Right atrium auricular region (tissue), 2 donors: ENCODE measurements at regions not wholly inside any gene's neighbourhood (a gene's known extent, or its start where the extent isn't known, plus 50 kb on each side); places are given as distances from the start of the nearest gene placed in this dataset.
A peak's percentile ranks its signal among the peaks of the same experiment; 100 is the strongest.

Source experiments
- DNase-seq: peaks from one replicate; pipeline ENCODE4 v3.0.0-alpha.2; 2019; ENCODE audit warnings: low spot score
- H3K27ac ChIP-seq, 2 donors: fragments of 200-600 bp; sonication (generic); 1 replicate in 1 of 2; 2 replicates in 1 of 2; pipeline ENCODE4 v1.5.1; 2016 to 2019
- H3K27me3 ChIP-seq, 2 donors: fragments of 200-600 bp; sonication (generic); one replicate each; pipeline versions ENCODE4 v1.5.1 to v1.6.0; 2017 to 2019
- H3K36me3 ChIP-seq: fragments of 200-600 bp; sonication (generic); one replicate; pipeline ENCODE4 v1.5.1; 2016
- H3K4me1 ChIP-seq, 2 donors: fragments of 200-600 bp; sonication (generic); one replicate each; pipeline versions ENCODE4 v1.5.1 to v1.6.0; 2017 to 2019
- H3K4me3 ChIP-seq, 2 donors: fragments of 200-600 bp; sonication (generic); 1 replicate in 1 of 2; 2 replicates in 1 of 2; pipeline ENCODE4 v1.5.1; 2017 to 2019; ENCODE audit warnings: mild to moderate bottlenecking in 1 of 2, moderate library complexity in 1 of 2
- H3K9me3 ChIP-seq, 2 donors: fragments of 200-600 bp; sonication (generic); one replicate each; pipeline ENCODE4 v1.5.1; 2019
- CTCF ChIP-seq, 2 donors: fragments of 200-600 bp; sonication (generic); IDR thresholded peaks; one replicate each; pipeline ENCODE4 v1.5.1; 2019; ENCODE audit warnings: antibody characterized with exemption in 2 of 2

- Histone ChIP-seq H3K27me3 (no peaks in the 10 kb centered on the region), H3K9me3 (no peaks in the 10 kb centered on the region), H3K27ac (no peak overlapping the region), H3K4me3 (no peak overlapping the region), H3K36me3 (no peaks in the 10 kb centered on the region), H3K4me1 (peaks cover 0 to 17% of the 10 kb centered on the region in 2 donors)
- DNase-seq: no peak
- no peak for TF ChIP-seq CTCF (IDR thresholded peaks at IDR 0.05)
Observed at GRCh38 chr17:65477600-65477999, 83.8 kb downstream of the AXIN2 start.

GRCh38 chr17:65474660-65475059 lies 86.8 kb downstream of the AXIN2 start:
- H3K27ac ChIP-seq: peak overlapping the region in 1 of 2 donors; percentile 93
- no peak for TF ChIP-seq CTCF (IDR thresholded peaks at IDR 0.05)
- peaks cover 0 to 30% of the 10 kb centered on the region in 2 donors for H3K4me1 ChIP-seq
- no peaks in the 10 kb centered on the region for H3K9me3 ChIP-seq
- no peak overlapping the region for H3K4me3 ChIP-seq
- no peak for DNase-seq
- no peaks in the 10 kb centered on the region for H3K36me3 ChIP-seq
- no peaks in the 10 kb centered on the region for H3K27me3 ChIP-seq

GRCh38 chr17:65473985-65474384 lies 87.5 kb downstream of the AXIN2 start:
- Histone ChIP-seq H3K4me3 (no peak overlapping the region), H3K27ac (peak overlapping the region in 1 of 2 donors; percentile 93)

GRCh38 chr17:65473363-65473762 lies 88.1 kb downstream of the AXIN2 start:
- DNase-seq: no peak
- no peaks in the 10 kb centered on the region for H3K36me3 ChIP-seq
- H3K27me3 ChIP-seq: no peaks in the 10 kb centered on the region
- H3K9me3 ChIP-seq: no peaks in the 10 kb centered on the region
- H3K27ac ChIP-seq: peak overlapping the region; percentile 69 to 93
- peaks cover 0 to 30% of the 10 kb centered on the region in 2 donors for H3K4me1 ChIP-seq
- no peak for TF ChIP-seq CTCF (IDR thresholded peaks at IDR 0.05)
- H3K4me3 ChIP-seq: no peak overlapping the region

More at GRCh38 chr17:65473985-65474384, 87.5 kb downstream of the AXIN2 start:
- no peak for TF ChIP-seq CTCF (IDR thresholded peaks at IDR 0.05)
- Histone ChIP-seq H3K36me3 (no peaks in the 10 kb centered on the region), H3K4me1 (peaks cover 0 to 30% of the 10 kb centered on the region in 2 donors), H3K27me3 (no peaks in the 10 kb centered on the region), H3K9me3 (no peaks in the 10 kb centered on the region)
- DNase-seq: no peak

- no peak for TF ChIP-seq CTCF (IDR thresholded peaks at IDR 0.05)
- DNase-seq: peak; percentile 82
- Histone ChIP-seq H3K36me3 (no peaks in the 10 kb centered on the region), H3K9me3 (no peaks in the 10 kb centered on the region), H3K4me3 (no peak overlapping the region), H3K27ac (peak overlapping the region; percentile 69 to 93), H3K27me3 (no peaks in the 10 kb centered on the region), H3K4me1 (peaks cover 0 to 30% of the 10 kb centered on the region in 2 donors)
Observed at GRCh38 chr17:65472666-65473309, 88.7 kb downstream of the AXIN2 start.

- DNase-seq: no peak
- H3K27me3 ChIP-seq: no peaks in the 10 kb centered on the region
- H3K27ac ChIP-seq: peak overlapping the region in 1 of 2 donors; percentile 43
- no peaks in the 10 kb centered on the region for H3K9me3 ChIP-seq
- no peak for TF ChIP-seq CTCF (IDR thresholded peaks at IDR 0.05)
- H3K4me3 ChIP-seq: no peak overlapping the region
- H3K4me1 ChIP-seq: peaks cover 0 to 30% of the 10 kb centered on the region in 2 donors
- H3K36me3 ChIP-seq: no peaks in the 10 kb centered on the region
Observed at GRCh38 chr17:65470783-65471182, 90.7 kb downstream of the AXIN2 start.
